NCI-H1092 (cell line): ENCODE measurements at regions not wholly inside any gene's neighbourhood (a gene's known extent, or its start where the extent isn't known, plus 50 kb on each side); places are given as distances from the start of the nearest gene placed in this dataset.

ENCODE experiments used
- DNase-seq: peaks from one replicate; lab custom pipeline; 2025; lab: John Stamatoyannopoulos, UW

DNA sequence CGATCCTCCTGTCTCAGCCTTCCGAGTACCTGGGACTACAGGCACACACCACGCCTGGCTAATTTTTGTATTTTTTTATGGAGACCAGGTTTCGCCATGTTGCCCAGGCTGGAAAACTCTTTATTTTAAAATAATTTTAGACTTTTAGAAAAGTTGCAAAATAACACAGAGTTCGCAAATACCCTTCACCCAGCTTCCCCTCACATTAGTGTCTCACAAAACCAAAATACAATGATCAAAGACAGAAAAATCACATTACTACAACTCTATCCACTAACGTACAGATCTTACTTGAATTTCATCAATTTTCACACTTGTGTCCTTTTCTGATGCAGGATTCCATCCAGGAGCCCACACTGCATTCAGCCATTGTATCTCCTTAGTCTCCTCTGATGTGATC, 58.8 kb upstream of the ERRFI1 start:
- DNase-seq = no peak

DNA sequence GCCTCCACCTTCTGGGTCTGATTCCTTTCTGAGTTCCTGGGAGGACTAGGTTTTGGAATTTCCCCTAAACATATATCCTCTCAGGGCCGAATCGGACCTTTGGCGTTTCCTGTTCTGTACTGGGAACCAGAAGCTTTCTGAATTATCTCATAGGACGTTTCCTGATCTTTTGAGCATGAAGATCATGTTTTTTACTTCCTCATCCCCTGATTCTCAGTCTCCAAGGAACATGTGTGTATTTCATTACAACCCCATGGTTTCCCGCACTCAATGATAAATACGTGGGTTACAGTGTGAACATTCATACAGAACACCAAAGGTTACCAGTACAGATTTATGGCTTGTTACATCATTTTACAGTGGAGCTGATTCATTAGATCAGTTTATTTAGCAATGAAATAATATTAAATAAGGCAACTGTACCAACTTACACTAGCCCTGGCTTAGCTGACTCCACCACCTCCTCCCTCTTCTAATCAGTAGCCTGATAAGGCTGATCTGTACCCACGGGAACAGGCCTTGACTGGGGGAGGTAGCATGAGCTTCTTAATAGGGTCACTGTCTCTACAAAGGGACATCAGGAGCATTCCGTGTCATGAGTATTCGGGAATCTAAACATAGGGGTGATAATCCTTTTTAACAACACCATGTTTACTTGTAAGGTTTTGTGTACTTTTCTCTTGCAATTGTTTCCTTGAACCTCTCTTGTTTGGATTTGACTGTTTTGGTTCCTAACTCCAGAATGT, 57.8 kb upstream of the ERRFI1 start:
- DNase-seq = no peak

DNA sequence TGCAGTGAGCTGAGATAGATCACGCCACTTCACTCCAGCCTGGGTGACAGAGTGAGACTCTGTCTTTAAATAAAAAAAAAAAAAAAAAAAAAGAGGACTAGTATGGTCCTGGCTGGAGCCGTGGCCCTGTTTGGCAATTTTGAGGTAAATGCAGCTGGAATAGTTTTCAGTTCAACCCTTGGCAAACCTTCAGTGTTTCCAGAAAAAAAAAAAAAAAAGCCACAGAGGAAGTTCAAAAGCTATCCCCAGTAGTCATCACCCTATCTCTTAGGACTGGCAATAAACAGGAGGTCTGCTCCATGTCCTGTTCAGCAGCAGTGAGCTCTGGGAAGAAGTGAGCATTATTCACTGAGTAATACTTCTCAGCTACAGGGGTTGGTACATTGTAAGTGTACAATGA, 56.8 kb upstream of the ERRFI1 start:
- DNase-seq = no peak

DNA sequence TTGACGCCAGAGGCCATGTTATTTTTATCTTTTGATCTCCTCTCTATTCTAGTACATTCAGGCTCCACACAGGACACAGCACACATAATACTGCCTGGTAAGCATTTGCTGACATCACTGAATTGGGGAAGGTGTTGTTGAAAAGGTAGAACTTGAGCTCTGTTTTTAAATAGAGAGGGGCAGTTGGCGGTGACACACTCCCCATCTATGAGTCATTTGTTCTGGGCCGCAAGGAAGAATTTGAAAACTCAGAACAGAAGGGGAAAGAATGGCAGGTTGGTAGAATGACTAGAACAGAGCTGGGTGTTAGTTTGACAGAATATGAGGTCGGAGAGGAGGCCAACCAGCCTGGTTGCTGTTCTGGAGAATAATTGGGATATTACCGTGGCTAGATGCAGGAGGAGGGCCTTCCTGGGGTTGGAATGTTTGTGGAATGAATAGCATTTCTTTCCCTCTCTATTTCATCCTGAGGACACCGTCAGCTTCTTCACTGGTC, 52.1 kb upstream of the ERRFI1 start:
- DNase-seq = no peak

DNA sequence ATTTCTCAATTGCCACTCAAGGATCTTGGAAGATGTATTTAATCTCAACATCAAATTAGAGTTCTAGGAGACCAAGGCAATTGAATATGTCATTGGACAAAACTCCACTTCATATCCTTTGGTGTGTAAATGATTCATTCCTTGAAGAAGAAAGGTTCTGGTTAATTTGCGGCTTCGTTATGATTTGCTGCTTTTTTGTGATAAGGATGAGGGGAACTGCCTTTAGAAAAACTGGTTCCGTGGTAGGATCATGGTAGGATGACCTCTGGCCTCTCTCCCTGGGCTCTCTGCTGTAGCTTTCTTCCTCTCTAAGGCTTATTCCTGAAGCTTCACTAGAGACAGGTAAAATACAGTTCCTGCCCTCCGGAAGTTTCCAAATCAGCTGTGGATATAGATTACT, 51.5 kb upstream of the ERRFI1 start:
- DNase-seq = no peak

DNA sequence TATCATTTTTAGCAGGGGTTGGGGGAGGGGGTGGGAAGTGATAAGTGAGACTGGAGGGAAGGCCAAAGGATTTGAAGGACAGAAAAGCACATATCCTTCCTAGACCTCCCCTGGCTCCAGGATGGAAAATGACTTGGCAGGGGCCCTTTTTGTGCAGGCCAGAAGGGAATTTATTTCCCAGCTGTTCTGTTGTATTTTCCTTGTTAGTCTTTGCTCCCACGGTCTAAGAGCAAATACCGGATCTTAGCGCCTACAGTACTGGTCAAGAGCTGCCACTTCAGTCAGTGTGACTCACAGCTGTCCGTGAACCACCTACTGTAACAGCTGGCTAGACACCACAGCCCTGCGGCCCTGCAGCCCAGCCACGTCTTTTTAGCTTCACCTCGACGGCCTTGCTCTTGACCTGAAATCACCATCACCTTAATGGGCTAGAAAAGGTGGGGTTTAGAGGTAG, 51.0 kb upstream of the ERRFI1 start:
- no peak for DNase-seq

DNA sequence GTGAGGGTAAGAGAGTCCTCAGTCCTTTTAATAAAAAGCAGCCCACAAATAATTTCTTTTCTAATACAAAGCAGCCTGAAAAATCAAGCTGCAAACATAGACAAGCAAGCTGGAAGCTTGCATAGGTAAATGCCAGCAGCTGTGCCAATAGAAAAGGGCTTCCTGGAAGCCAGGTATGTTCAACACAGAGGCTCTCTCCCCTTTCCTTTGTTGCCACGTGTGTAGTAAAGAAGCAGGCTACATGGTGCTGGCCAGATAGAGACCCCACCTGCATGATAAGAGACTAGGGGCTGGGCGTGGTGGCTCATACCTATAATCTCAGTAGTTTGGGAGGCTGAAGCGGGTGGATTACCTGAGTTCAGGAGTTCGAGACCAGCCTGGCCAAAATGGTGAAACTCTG, 50.1 kb upstream of the ERRFI1 start:
- DNase-seq = peak; percentile 12
